H1 (cell line): ENCODE measurements at regions not wholly inside any gene's neighbourhood (a gene's known extent, or its start where the extent isn't known, plus 50 kb on each side); places are given as distances from the start of the nearest gene placed in this dataset.

Source experiments
- CTCF ChIA-PET: fragments of 300-600 bp; sonication (Branson Sonifier 250); formaldehyde crosslinking; loops from one replicate; lab custom pipeline; 2021; ENCODE audit not compliant: partially characterized antibody; lab: Charles Lee
- POLR2A ChIA-PET: fragments of 300-600 bp; sonication (Branson Sonifier 250); formaldehyde crosslinking; loops from one replicate; lab custom pipeline; 2021; ENCODE audit warnings: inconsistent platforms; ENCODE audit not compliant: partially characterized antibody; lab: Charles Lee
- DNase-seq, 2 experiments: peaks; one replicate each; pipeline versions ENCODE4 v3.0.0 to v3.0.0-alpha.2; 2010 to 2022; ENCODE audit warnings: low spot score in 2 of 2, low read depth in 1 of 2, mixed read lengths in 1 of 2
- FAIRE-seq: peaks from 2 replicates; lab custom pipeline; 2011; peaks lifted over from hg19 to GRCh38; lab: Jason Lieb, UNC
- H2AFZ ChIP-seq: 2 replicates; pipeline ENCODE4 v1.8.1; 2012; ENCODE audit warnings: low read length, inconsistent platforms
- H2AK5ac ChIP-seq: 2 replicates; pipeline ENCODE4 v1.6.1; 2013; ENCODE audit warnings: low read depth, low read length
- H2BK120ac ChIP-seq: replicated peaks from 2 replicates; pipeline ENCODE3; 2013; ENCODE audit warnings: low read depth, low read length, inconsistent platforms
- H2BK12ac ChIP-seq: 2 replicates; pipeline ENCODE4 v1.6.1; 2013; ENCODE audit warnings: low read depth, low read length
- H2BK15ac ChIP-seq: 2 replicates; pipeline ENCODE4 v1.6.1; 2013; ENCODE audit warnings: low read length
- H2BK20ac ChIP-seq: 2 replicates; pipeline ENCODE4 v1.6.1; 2013; ENCODE audit warnings: low read length
- H2BK5ac ChIP-seq: 2 replicates; pipeline ENCODE4 v1.6.1; 2013; ENCODE audit warnings: low read depth, low read length
- H3K14ac ChIP-seq: 2 replicates; pipeline ENCODE4 v1.6.1; 2013; ENCODE audit warnings: inconsistent platforms; ENCODE audit not compliant: insufficient read length
- H3K18ac ChIP-seq: 2 replicates; pipeline ENCODE4 v1.6.1; 2013; ENCODE audit warnings: low read length; ENCODE audit errors: extremely low read depth
- H3K23ac ChIP-seq: 2 replicates; pipeline ENCODE4 v1.6.1; 2013; ENCODE audit warnings: inconsistent platforms; ENCODE audit not compliant: insufficient read length
- H3K23me2 ChIP-seq: 2 replicates; pipeline ENCODE4 v1.6.1; 2013; ENCODE audit warnings: low read depth, low read length
- H3K27ac ChIP-seq: 2 replicates; pipeline ENCODE4 v1.6.1; 2011; ENCODE audit warnings: low read depth, low read length, inconsistent platforms
- H3K27me3 ChIP-seq, 4 experiments: replicated peaks in 1 of 4; 1 replicate in 1 of 4; 2 replicates in 3 of 4; pipeline versions ENCODE4 v1.6.1 to v1.8.1; 2011 to 2013; ENCODE audit warnings: low read length in 3 of 4, mild to moderate bottlenecking in 3 of 4, inconsistent platforms in 2 of 4, mixed read lengths in 2 of 4, moderate library complexity in 1 of 4; ENCODE audit not compliant: control insufficient read depth in 3 of 4, insufficient read depth in 3 of 4; ENCODE audit errors: extremely low read depth in 1 of 4
- H3K36me3 ChIP-seq, 4 experiments: 2 replicates each; pipeline versions ENCODE4 v1.6.1 to v1.8.1; 2011 to 2013; ENCODE audit warnings: mild to moderate bottlenecking in 4 of 4, low read length in 3 of 4, moderate library complexity in 2 of 4, control low read depth in 1 of 4, inconsistent platforms in 1 of 4; ENCODE audit not compliant: insufficient read depth in 4 of 4, control insufficient read depth in 2 of 4
- H3K4ac ChIP-seq: replicated peaks from 2 replicates; pipeline ENCODE3; 2013; ENCODE audit warnings: low read length, low read depth, mixed read lengths, inconsistent platforms; ENCODE audit not compliant: insufficient read length
- H3K4me1 ChIP-seq, 4 experiments: replicated peaks in 1 of 4; 1 replicate in 1 of 4; 2 replicates in 3 of 4; pipeline versions ENCODE4 v1.6.1 to v1.8.1; 2011 to 2013; ENCODE audit warnings: low read length in 3 of 4, inconsistent platforms in 2 of 4, mixed read lengths in 1 of 4; ENCODE audit not compliant: insufficient read depth in 4 of 4, control insufficient read depth in 3 of 4
- H3K4me2 ChIP-seq, 2 experiments: 2 replicates each; pipeline versions ENCODE4 v1.6.1 to v1.8.1; 2011 to 2013; ENCODE audit warnings: low read depth in 2 of 2, low read length in 2 of 2, control low read depth in 1 of 2, inconsistent platforms in 1 of 2, mild to moderate bottlenecking in 1 of 2; ENCODE audit not compliant: insufficient read depth in 1 of 2
- H3K4me3 ChIP-seq, 4 experiments: fragments of 200-600, 300-600 bp in 1 of 4; sonication (generic), shearing (Covaris generic), sonication (Bioruptor Twin) in 1 of 4; 2 replicates each; pipeline versions ENCODE4 v1.5.1 to v1.8.1; 2011 to 2016; ENCODE audit warnings: low read length in 4 of 4, low read depth in 3 of 4, control low read depth in 2 of 4, inconsistent platforms in 2 of 4, mild to moderate bottlenecking in 2 of 4, mixed read lengths in 1 of 4, moderate library complexity in 1 of 4; ENCODE audit not compliant: insufficient read depth in 2 of 4; ENCODE audit errors: extremely low read depth in 1 of 4
- H3K56ac ChIP-seq: replicated peaks from 2 replicates; pipeline ENCODE3; 2013; ENCODE audit warnings: low read depth, mild to moderate bottlenecking, mixed read lengths, low read length, inconsistent platforms; ENCODE audit not compliant: insufficient read length
- H3K79me1 ChIP-seq: 2 replicates; pipeline ENCODE4 v1.6.1; 2013; ENCODE audit warnings: low read depth, low read length, control low read depth
- H3K79me2 ChIP-seq, 2 experiments: 2 replicates each; pipeline versions ENCODE4 v1.6.1 to v1.8.1; 2012 to 2013; ENCODE audit warnings: low read length in 2 of 2, mild to moderate bottlenecking in 2 of 2, inconsistent platforms in 1 of 2; ENCODE audit not compliant: insufficient read depth in 2 of 2, control insufficient read depth in 1 of 2
- H3K9ac ChIP-seq, 4 experiments: replicated peaks in 1 of 4; 1 replicate in 1 of 4; 2 replicates in 3 of 4; pipeline versions ENCODE4 v1.6.1 to v1.8.1; 2011 to 2013; ENCODE audit warnings: low read depth in 3 of 4, low read length in 3 of 4, control low read depth in 2 of 4, mild to moderate bottlenecking in 2 of 4, moderate library complexity in 2 of 4, inconsistent platforms in 1 of 4; ENCODE audit errors: extremely low read depth in 1 of 4
- H3K9me3 ChIP-seq, 2 experiments: 2 replicates each; pipeline versions ENCODE4 v1.6.1 to v1.8.1; 2012 to 2013; ENCODE audit warnings: mild to moderate bottlenecking in 2 of 2, moderate library complexity in 2 of 2, control low read depth in 1 of 2, inconsistent platforms in 1 of 2, low read depth in 1 of 2, low read length in 1 of 2, mixed read lengths in 1 of 2; ENCODE audit not compliant: insufficient read depth in 2 of 2
- H4K20me1 ChIP-seq, 2 experiments: replicated peaks in 1 of 2; 2 replicates each; pipeline versions ENCODE3 to v1.8.1; 2011 to 2013; ENCODE audit warnings: inconsistent platforms in 2 of 2, low read length in 2 of 2, mild to moderate bottlenecking in 1 of 2; ENCODE audit not compliant: insufficient read depth in 2 of 2, control insufficient read depth in 1 of 2
- H4K5ac ChIP-seq: 2 replicates; pipeline ENCODE4 v1.6.1; 2013; ENCODE audit warnings: low read length, low read depth, mixed read lengths, inconsistent platforms; ENCODE audit not compliant: insufficient read length
- H4K8ac ChIP-seq: 2 replicates; pipeline ENCODE4 v1.8.0; 2013; ENCODE audit warnings: mild to moderate bottlenecking, moderate library complexity, low read length, inconsistent platforms; ENCODE audit not compliant: insufficient read depth; ENCODE audit errors: extremely low read depth
- H4K91ac ChIP-seq: replicated peaks from 2 replicates; pipeline ENCODE3; 2013; ENCODE audit warnings: low read length, mixed read lengths, inconsistent platforms; ENCODE audit not compliant: insufficient read length
- BACH1 ChIP-seq: IDR thresholded peaks from 2 replicates; pipeline ENCODE4 v1.6.1; 2012; ENCODE audit warnings: low read length, improper control_type of control experiment
- CEBPB ChIP-seq: IDR thresholded peaks from 2 replicates; pipeline ENCODE4 v1.6.1; 2012; ENCODE audit warnings: low read depth, low read length
- EP300 ChIP-seq, 2 experiments: IDR thresholded peaks; 1 replicate in 1 of 2; 2 replicates in 1 of 2; pipeline ENCODE4 v1.6.1; 2011 to 2012; ENCODE audit warnings: low read depth in 2 of 2, low read length in 2 of 2, mild to moderate bottlenecking in 2 of 2, borderline replicate concordance in 1 of 2, inconsistent platforms in 1 of 2, moderate library complexity in 1 of 2
- MAFK ChIP-seq: IDR thresholded peaks from 2 replicates; pipeline ENCODE4 v1.6.1; 2012; ENCODE audit warnings: low read depth, mild to moderate bottlenecking, improper control_type of control experiment, low read length
- RBBP5 ChIP-seq: IDR thresholded peaks from 2 replicates; pipeline ENCODE4 v1.7.1; 2012; ENCODE audit warnings: low read depth, mild to moderate bottlenecking, inconsistent platforms, low read length, moderate library complexity, borderline replicate concordance
- RFX5 ChIP-seq: IDR thresholded peaks from 2 replicates; pipeline ENCODE4 v1.6.1; 2011; ENCODE audit warnings: low read depth, low read length, improper control_type of control experiment, borderline replicate concordance
- SP4 ChIP-seq: IDR thresholded peaks from 2 replicates; pipeline ENCODE4 v1.6.1; 2012; ENCODE audit warnings: low read length, inconsistent platforms
- YY1 ChIP-seq: IDR thresholded peaks from 2 replicates; pipeline ENCODE4 v1.6.1; 2011; ENCODE audit warnings: low read depth, mild to moderate bottlenecking, low read length
- WGBS, 2 experiments: shearing (Covaris generic) in 1 of 2; methylation state at CpG; one replicate each; pipeline versions ENCODE4 v1.1.6 to v1.1.7; 2013 to 2015; ENCODE audit warnings: low lambda C conversion rate in 2 of 2, mixed read lengths in 2 of 2, inconsistent platforms in 1 of 2, low coverage in 1 of 2, missing lambda C conversion rate in 1 of 2; ENCODE audit not compliant: insufficient replicate concordance in 2 of 2, insufficient coverage in 1 of 2, insufficient read length in 1 of 2; ENCODE audit errors: extremely low coverage in 1 of 2, missing lambda C conversion rate in 1 of 2; 5-methylcytosine and 5-hydroxymethylcytosine counted together

DNA sequence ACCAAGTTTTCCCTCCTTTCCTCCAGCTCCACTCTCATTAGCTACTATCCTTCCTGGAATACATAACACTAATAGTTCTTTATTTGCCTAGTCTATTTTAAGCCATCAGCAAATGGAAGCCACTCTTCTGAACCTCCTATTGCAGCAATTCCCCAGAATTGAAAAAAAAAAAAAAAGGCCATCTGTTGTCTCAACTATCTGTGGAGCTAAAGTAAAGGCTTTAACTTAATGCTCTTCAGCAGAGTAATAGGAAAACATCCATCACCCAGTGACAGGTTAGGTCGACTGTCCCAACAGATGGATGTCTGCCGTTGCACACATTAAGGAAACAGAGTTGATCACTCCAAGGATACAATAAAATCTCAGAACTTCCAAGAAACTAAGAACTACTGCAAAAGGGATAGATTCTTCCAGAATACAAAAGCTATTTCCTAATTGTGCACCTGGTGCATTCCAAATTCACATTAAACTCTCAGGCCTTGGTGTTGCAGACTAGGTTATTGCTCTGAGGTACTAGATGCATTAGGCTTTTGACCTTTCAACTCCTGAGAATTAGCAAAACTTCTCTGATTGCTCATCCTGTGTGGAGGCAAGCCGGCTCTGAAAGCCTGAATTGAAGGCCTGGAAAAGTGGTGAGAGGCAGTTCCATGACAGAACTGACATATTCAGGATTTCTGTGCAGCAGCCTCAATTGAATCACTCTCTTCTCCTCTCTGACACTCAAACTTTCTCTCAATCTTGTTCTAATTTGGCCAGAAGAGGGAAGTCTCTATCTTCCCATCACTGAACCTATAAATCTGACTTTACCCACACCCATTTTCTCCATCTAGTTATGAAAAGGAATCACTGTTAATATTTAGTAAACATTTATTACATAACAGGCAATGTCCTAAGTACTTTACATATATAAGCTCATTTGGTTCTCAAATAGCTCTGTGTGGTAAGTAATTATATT, 238.4 kb upstream of the HMGA2 start:
- FAIRE-seq, result no peak
- Histone ChIP-seq H3K27me3 (no peaks in the 10 kb centered on the region), H2BK12ac (no peak overlapping the region)
- WGBS, 2 experiments, result 84% methylated on average over 3 of the region's 3 CpGs; no CpG with 5 or more reads in 1 of the 2 experiments
- TF ChIP-seq YY1, result no peak
- no peak for TF ChIP-seq EP300 (IDR thresholded peaks at IDR 0.05; ENCODE audit: borderline replicate concordance in 1 of 2, low read depth in 2 of 2, low read length in 2 of 2)
- TF ChIP-seq MAFK, result no peak
- TF ChIP-seq BACH1, result no peak
- no peak for TF ChIP-seq RBBP5
- no peak for TF ChIP-seq SP4
- no peak for TF ChIP-seq CEBPB
- TF ChIP-seq RFX5, result no peak
- TF ChIP-seq, all 59 proteins: peak for 0
- Histone ChIP-seq H2BK120ac (no peak overlapping the region), H3K79me1 (no peaks in the 10 kb centered on the region), H3K79me2 (no peaks in the 10 kb centered on the region), H2BK5ac (no peak overlapping the region), H3K23me2 (no peaks in the 10 kb centered on the region), H3K36me3 (no peaks in the 10 kb centered on the region), H3K27ac (no peak overlapping the region), H3K18ac (no peak overlapping the region), H3K23ac (no peak overlapping the region), H3K14ac (no peak overlapping the region), H2AK5ac (no peak overlapping the region), H3K4me1 (no peaks in the 10 kb centered on the region), H3K9me3 (no peaks in the 10 kb centered on the region), H3K4ac (no peak overlapping the region), H4K8ac (no peak overlapping the region), H3K4me3 (no peak overlapping the region), H3K9ac (no peak overlapping the region), H3K4me2 (no peak overlapping the region), H4K20me1 (no peaks in the 10 kb centered on the region), H2BK20ac (no peak overlapping the region), H2AFZ (no peak overlapping the region), H3K56ac (no peak overlapping the region), H2BK15ac (no peak overlapping the region), H4K91ac (no peak overlapping the region), H4K5ac (no peak overlapping the region)
- no peak for DNase-seq
- POLR2A ChIA-PET, result no interaction called here
- CTCF ChIA-PET, result interaction anchor here (2.2 kb wide), 1 partner anchor 29 kb away, joined by 7 read pairs; no protein-coding TSS in a partner anchor
